Transverse colon (tissue), 4 donors: ENCODE measurements at regions not wholly inside any gene's neighbourhood (a gene's known extent, or its start where the extent isn't known, plus 50 kb on each side); places are given as distances from the start of the nearest gene placed in this dataset.

Experiments
- CTCF ChIP-seq, 5 experiments: fragments of 200-600 bp in 3 of 5; fragments of 450-650 bp in 2 of 5; sonication (generic) in 3 of 5; IDR thresholded peaks; 1 replicate in 2 of 5; 2 replicates in 3 of 5; pipeline ENCODE4 v1.5.1; 2016 to 2017; ENCODE audit warnings: antibody characterized with exemption in 5 of 5, inconsistent platforms in 3 of 5, mild to moderate bottlenecking in 2 of 5, moderate library complexity in 1 of 5
- POLR2A ChIP-seq: fragments of 450-650 bp; IDR thresholded peaks from one replicate; pipeline ENCODE4 v1.6.1; 2016; ENCODE audit warnings: antibody characterized with exemption, mild to moderate bottlenecking, moderate library complexity
- POLR2AphosphoS5 ChIP-seq, 3 donors: sonication (generic); formaldehyde crosslinking; IDR thresholded peaks; one replicate each; pipeline ENCODE4 v1.6.1; 2016; ENCODE audit warnings: antibody characterized with exemption in 3 of 3

GRCh38 chr18:28922936-28923335 is 746.0 kb upstream of the CDH2 start:
- TF ChIP-seq CTCF (IDR thresholded peaks at IDR 0.05), result no peak
- TF ChIP-seq POLR2AphosphoS5 (IDR thresholded peaks at IDR 0.05), result no peak
- no peak for TF ChIP-seq POLR2A
